ENCODE measurements at regions not wholly inside any gene's neighbourhood (a gene's known extent, or its start where the extent isn't known, plus 50 kb on each side); places are given as distances from the start of the nearest gene placed in this dataset.

- TF ChIP-seq CTCF (IDR thresholded peaks at IDR 0.05) (no peak), POLR2A (IDR thresholded peaks at IDR 0.05) (no peak), POLR2AphosphoS5 (IDR thresholded peaks at IDR 0.05) (no peak), EP300 (IDR thresholded peaks at IDR 0.05) (no peak)
Observed at GRCh38 chr4:97153042-97153441, 990.2 kb downstream of the STPG2 start.

Measured in suprapubic skin (tissue), 4 donors.